ENCODE measurements at regions not wholly inside any gene's neighbourhood (a gene's known extent, or its start where the extent isn't known, plus 50 kb on each side); places are given as distances from the start of the nearest gene placed in this dataset.

DNA sequence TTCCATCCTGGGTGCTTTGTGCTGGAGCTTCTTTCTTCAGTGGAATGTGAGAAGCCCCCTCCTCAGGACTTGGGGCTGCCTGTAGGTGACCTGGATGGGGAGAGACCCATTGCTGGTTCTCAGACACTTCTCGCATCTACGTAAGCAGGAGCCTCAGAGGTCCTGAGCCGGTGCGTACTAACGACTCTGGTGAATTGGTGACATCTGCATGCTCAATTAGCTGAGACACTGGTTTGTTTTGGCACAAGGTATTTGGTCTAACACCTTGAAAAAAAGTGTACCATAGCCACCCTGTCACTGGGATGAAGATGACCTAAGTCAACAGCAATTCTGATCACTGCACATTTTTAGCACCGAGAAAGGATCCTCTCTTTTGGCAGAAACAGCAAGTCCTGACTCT is 57.7 kb downstream of the LRRC30 start:
- no peaks in the 10 kb centered on the region for H3K79me2 ChIP-seq (ENCODE audit: control insufficient read depth, insufficient read depth, low read length)
- dilution Hi-C loops (cut with MboI; ENCODE audit: extremely low pct_ligation_motif_present, low sequenced_read_pairs), result no loop called here
- H3K4me3 ChIP-seq (ENCODE audit: control insufficient read depth in 2 of 3, extremely low read depth in 1 of 3, insufficient read depth in 2 of 3, low read depth in 1 of 3, low read length in 3 of 3), result no peak overlapping the region
- TF ChIP-seq, protein P1, sequence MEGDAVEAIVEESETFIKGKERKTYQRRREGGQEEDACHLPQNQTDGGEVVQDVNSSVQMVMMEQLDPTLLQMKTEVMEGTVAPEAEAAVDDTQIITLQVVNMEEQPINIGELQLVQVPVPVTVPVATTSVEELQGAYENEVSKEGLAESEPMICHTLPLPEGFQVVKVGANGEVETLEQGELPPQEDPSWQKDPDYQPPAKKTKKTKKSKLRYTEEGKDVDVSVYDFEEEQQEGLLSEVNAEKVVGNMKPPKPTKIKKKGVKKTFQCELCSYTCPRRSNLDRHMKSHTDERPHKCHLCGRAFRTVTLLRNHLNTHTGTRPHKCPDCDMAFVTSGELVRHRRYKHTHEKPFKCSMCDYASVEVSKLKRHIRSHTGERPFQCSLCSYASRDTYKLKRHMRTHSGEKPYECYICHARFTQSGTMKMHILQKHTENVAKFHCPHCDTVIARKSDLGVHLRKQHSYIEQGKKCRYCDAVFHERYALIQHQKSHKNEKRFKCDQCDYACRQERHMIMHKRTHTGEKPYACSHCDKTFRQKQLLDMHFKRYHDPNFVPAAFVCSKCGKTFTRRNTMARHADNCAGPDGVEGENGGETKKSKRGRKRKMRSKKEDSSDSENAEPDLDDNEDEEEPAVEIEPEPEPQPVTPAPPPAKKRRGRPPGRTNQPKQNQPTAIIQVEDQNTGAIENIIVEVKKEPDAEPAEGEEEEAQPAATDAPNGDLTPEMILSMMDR (optimal IDR thresholded peaks at IDR 0.05 in 1 of 3, IDR thresholded peaks at IDR 0.05 in 1 of 3, conservative IDR thresholded peaks at IDR 0.05 in 1 of 3; ENCODE audit: extremely low read depth in 1 of 3, insufficient read depth in 2 of 3, low read length in 3 of 3), result no peak
- TF ChIP-seq EZH2 (IDR thresholded peaks at IDR 0.05; ENCODE audit: low read length), result no peak
- H2AFZ ChIP-seq (ENCODE audit: control insufficient read depth, low read length), result no peak overlapping the region
- no peak for FAIRE-seq
- no peaks in the 10 kb centered on the region for H3K4me1 ChIP-seq (ENCODE audit: control insufficient read depth, extremely low read depth, insufficient read depth, low read length)
- no peak for DNase-seq (ENCODE audit: low read depth, low spot score)
- no peaks in the 10 kb centered on the region for H4K20me1 ChIP-seq (ENCODE audit: control insufficient read depth, extremely low read depth, insufficient read depth, low read length)
- no peaks in the 10 kb centered on the region for H3K9me1 ChIP-seq (ENCODE audit: control insufficient read depth, extremely low read depth, insufficient read depth, low read length)
- H3K36me3 ChIP-seq (ENCODE audit: control insufficient read depth in 2 of 2, extremely low read depth in 1 of 2, insufficient read depth in 2 of 2, low read length in 2 of 2), result no peaks in the 10 kb centered on the region
- H3K9ac ChIP-seq (ENCODE audit: control insufficient read depth, extremely low read depth, insufficient read depth, low read length), result no peak overlapping the region
- no peaks in the 10 kb centered on the region for H3K9me3 ChIP-seq (ENCODE audit: control insufficient read depth, low read depth, low read length)
- no peaks in the 10 kb centered on the region for H3K27me3 ChIP-seq (ENCODE audit: control insufficient read depth, extremely low read depth, insufficient read depth, low read length)
- no peak overlapping the region for H3K4me2 ChIP-seq (ENCODE audit: control insufficient read depth, extremely low read depth, insufficient read depth, low read depth, low read length)
- H3K27ac ChIP-seq (ENCODE audit: control insufficient read depth, insufficient read depth, low read length), result no peak overlapping the region

DNA sequence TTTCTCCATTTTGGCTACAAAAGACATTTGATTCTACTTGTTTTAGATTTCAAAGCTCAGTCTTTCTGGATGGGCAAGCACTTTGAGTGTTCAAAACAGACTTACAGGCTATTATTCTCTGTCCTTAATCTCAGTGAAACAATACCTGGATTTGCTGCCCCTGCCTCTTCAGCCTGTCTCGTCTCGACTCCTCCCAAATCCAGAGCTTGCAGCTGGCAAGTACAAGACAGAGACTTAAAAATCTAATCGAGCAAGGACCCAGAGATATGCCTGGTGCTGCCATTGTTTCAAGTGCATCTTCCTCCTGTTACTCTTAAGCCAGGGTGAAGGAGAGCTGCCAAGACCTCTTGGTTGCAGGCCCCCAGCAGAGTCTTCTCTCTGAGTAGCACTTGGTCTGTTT is 59.2 kb downstream of the LRRC30 start:
- H3K9ac ChIP-seq (ENCODE audit: control insufficient read depth, extremely low read depth, insufficient read depth, low read length), result no peak overlapping the region
- no peaks in the 10 kb centered on the region for H3K9me3 ChIP-seq (ENCODE audit: control insufficient read depth, low read depth, low read length)
- H3K79me2 ChIP-seq (ENCODE audit: control insufficient read depth, insufficient read depth, low read length), result no peaks in the 10 kb centered on the region
- H3K27me3 ChIP-seq (ENCODE audit: control insufficient read depth, extremely low read depth, insufficient read depth, low read length), result no peaks in the 10 kb centered on the region
- no peaks in the 10 kb centered on the region for H3K9me1 ChIP-seq (ENCODE audit: control insufficient read depth, extremely low read depth, insufficient read depth, low read length)
- DNase-seq (ENCODE audit: low read depth, low spot score) (no peak), FAIRE-seq (no peak)
- H3K4me3 ChIP-seq (ENCODE audit: control insufficient read depth in 2 of 3, extremely low read depth in 1 of 3, insufficient read depth in 2 of 3, low read depth in 1 of 3, low read length in 3 of 3), result no peak overlapping the region
- dilution Hi-C loops (cut with MboI; ENCODE audit: extremely low pct_ligation_motif_present, low sequenced_read_pairs), result no loop called here
- no peak overlapping the region for H2AFZ ChIP-seq (ENCODE audit: control insufficient read depth, low read length)
- H4K20me1 ChIP-seq (ENCODE audit: control insufficient read depth, extremely low read depth, insufficient read depth, low read length), result no peaks in the 10 kb centered on the region
- H3K27ac ChIP-seq (ENCODE audit: control insufficient read depth, insufficient read depth, low read length), result no peak overlapping the region
- TF ChIP-seq, protein P1 (optimal IDR thresholded peaks at IDR 0.05 in 1 of 3, IDR thresholded peaks at IDR 0.05 in 1 of 3, conservative IDR thresholded peaks at IDR 0.05 in 1 of 3; ENCODE audit: extremely low read depth in 1 of 3, insufficient read depth in 2 of 3, low read length in 3 of 3), result no peak
- H3K4me1 ChIP-seq (ENCODE audit: control insufficient read depth, extremely low read depth, insufficient read depth, low read length), result no peaks in the 10 kb centered on the region
- H3K4me2 ChIP-seq (ENCODE audit: control insufficient read depth, extremely low read depth, insufficient read depth, low read depth, low read length), result no peak overlapping the region
- no peaks in the 10 kb centered on the region for H3K36me3 ChIP-seq (ENCODE audit: control insufficient read depth in 2 of 2, extremely low read depth in 1 of 2, insufficient read depth in 2 of 2, low read length in 2 of 2)

Data from keratinocyte (primary cell).